ENCODE measurements at regions not wholly inside any gene's neighbourhood (a gene's known extent, or its start where the extent isn't known, plus 50 kb on each side); places are given as distances from the start of the nearest gene placed in this dataset.

DNA sequence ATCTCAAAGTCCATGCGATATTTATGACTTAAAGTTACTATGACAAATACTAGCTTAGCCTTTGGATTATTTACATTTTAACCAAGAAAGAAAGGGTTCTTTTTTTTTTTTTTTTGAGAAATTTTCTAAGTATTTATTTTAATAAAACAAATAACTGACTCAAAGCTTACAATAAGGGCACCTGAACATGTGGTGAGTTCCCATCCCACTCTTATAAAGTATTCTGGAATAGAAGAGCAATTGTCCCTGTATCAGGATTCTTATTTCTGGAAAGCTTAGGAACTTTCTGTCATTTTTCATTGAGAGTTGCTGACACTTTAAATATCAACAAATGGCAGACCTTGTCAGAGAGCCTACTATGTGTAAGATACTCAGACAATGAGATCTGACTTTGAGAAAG is 686.1 kb upstream of the SOX9 start:
- no peak for TF ChIP-seq MAX (IDR thresholded peaks at IDR 0.05)
- TF ChIP-seq CEBPB (IDR thresholded peaks at IDR 0.05), result no peak
